ENCODE measurements at regions not wholly inside any gene's neighbourhood (a gene's known extent, or its start where the extent isn't known, plus 50 kb on each side); places are given as distances from the start of the nearest gene placed in this dataset.

DNA sequence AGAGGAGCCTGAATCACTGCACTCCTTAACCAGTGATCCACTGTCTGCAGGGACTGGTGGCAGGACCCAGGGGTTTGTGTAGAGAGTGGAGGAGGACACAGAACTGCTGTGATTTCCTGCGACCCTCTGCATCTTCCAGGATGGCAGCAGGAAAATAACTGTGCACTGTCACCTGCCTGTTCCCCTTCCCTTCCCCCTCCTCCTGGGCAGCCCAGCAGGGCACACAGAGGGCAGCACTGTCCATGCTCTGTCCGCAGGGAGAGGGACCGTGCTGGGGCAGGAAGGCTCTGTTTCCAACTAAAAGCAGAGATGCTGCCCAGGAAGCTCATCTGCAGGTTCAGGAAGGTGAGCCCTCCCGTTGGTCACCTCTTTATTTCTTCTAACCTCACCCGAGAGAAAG is 168.7 kb downstream of the ZBTB18 start:
- no peaks in the 10 kb centered on the region for H3K27me3 ChIP-seq (ENCODE audit: insufficient read depth, poor library complexity, severe bottlenecking)
- TF ChIP-seq, protein P1, sequence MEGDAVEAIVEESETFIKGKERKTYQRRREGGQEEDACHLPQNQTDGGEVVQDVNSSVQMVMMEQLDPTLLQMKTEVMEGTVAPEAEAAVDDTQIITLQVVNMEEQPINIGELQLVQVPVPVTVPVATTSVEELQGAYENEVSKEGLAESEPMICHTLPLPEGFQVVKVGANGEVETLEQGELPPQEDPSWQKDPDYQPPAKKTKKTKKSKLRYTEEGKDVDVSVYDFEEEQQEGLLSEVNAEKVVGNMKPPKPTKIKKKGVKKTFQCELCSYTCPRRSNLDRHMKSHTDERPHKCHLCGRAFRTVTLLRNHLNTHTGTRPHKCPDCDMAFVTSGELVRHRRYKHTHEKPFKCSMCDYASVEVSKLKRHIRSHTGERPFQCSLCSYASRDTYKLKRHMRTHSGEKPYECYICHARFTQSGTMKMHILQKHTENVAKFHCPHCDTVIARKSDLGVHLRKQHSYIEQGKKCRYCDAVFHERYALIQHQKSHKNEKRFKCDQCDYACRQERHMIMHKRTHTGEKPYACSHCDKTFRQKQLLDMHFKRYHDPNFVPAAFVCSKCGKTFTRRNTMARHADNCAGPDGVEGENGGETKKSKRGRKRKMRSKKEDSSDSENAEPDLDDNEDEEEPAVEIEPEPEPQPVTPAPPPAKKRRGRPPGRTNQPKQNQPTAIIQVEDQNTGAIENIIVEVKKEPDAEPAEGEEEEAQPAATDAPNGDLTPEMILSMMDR (IDR thresholded peaks at IDR 0.05; ENCODE audit: insufficient read depth, low read length), result no peak
- TF ChIP-seq SPI1 (IDR thresholded peaks at IDR 0.05; ENCODE audit: borderline replicate concordance, low read depth), result no peak
- TF ChIP-seq, protein P2, sequence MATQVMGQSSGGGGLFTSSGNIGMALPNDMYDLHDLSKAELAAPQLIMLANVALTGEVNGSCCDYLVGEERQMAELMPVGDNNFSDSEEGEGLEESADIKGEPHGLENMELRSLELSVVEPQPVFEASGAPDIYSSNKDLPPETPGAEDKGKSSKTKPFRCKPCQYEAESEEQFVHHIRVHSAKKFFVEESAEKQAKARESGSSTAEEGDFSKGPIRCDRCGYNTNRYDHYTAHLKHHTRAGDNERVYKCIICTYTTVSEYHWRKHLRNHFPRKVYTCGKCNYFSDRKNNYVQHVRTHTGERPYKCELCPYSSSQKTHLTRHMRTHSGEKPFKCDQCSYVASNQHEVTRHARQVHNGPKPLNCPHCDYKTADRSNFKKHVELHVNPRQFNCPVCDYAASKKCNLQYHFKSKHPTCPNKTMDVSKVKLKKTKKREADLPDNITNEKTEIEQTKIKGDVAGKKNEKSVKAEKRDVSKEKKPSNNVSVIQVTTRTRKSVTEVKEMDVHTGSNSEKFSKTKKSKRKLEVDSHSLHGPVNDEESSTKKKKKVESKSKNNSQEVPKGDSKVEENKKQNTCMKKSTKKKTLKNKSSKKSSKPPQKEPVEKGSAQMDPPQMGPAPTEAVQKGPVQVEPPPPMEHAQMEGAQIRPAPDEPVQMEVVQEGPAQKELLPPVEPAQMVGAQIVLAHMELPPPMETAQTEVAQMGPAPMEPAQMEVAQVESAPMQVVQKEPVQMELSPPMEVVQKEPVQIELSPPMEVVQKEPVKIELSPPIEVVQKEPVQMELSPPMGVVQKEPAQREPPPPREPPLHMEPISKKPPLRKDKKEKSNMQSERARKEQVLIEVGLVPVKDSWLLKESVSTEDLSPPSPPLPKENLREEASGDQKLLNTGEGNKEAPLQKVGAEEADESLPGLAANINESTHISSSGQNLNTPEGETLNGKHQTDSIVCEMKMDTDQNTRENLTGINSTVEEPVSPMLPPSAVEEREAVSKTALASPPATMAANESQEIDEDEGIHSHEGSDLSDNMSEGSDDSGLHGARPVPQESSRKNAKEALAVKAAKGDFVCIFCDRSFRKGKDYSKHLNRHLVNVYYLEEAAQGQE (IDR thresholded peaks at IDR 0.05; ENCODE audit: insufficient replicate concordance, low read depth), result no peak
- no peak for TF ChIP-seq POLR2AphosphoS5 (IDR thresholded peaks at IDR 0.05; ENCODE audit: low read depth)
- TF ChIP-seq GABPA (IDR thresholded peaks at IDR 0.05; ENCODE audit: low read depth), result no peak
- no peak for DNase-seq (ENCODE audit: low read depth in 1 of 2, low spot score in 1 of 2)

DNA sequence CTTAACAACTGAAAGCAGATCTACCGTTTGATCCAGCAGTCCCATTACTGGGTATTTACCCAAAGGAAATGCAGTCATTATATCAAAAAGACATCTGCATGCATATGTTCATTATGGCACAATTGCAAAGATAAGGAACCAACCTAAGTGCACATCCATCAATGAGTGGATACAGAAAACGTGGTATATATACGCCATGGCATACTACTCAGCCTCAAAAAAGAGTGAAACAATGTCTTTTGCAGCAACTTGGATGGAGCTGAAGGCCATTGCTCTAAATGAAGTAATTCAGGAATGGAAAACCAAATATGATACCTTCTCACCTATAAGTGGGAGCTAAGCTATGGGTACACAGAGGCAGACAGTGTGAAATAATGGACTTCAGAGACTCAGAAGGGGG is 169.3 kb downstream of the ZBTB18 start:
- Histone ChIP-seq H3K4me3 (replicated peaks; ENCODE audit: insufficient read depth, low read length) (no peak overlapping the region), H3K27ac (replicated peaks) (no peak overlapping the region), H3K27me3 (ENCODE audit: insufficient read depth, poor library complexity, severe bottlenecking) (no peaks in the 10 kb centered on the region)
- no peak for DNase-seq (ENCODE audit: low read depth in 1 of 2, low spot score in 1 of 2)
- no peak for TF ChIP-seq SPI1 (IDR thresholded peaks at IDR 0.05; ENCODE audit: borderline replicate concordance, low read depth)
- TF ChIP-seq, protein P2 (IDR thresholded peaks at IDR 0.05; ENCODE audit: insufficient replicate concordance, low read depth), result no peak
- TF ChIP-seq, protein P1 (IDR thresholded peaks at IDR 0.05; ENCODE audit: insufficient read depth, low read length), result no peak
- TF ChIP-seq POLR2AphosphoS5 (IDR thresholded peaks at IDR 0.05; ENCODE audit: low read depth), result no peak
- no peak for TF ChIP-seq GABPA (IDR thresholded peaks at IDR 0.05; ENCODE audit: low read depth)

More for the DNA sequence above, 168.7 kb downstream of the ZBTB18 start:
- Histone ChIP-seq H3K4me3 (replicated peaks; ENCODE audit: insufficient read depth, low read length) (no peak overlapping the region), H3K27ac (replicated peaks) (no peak overlapping the region)

DNA sequence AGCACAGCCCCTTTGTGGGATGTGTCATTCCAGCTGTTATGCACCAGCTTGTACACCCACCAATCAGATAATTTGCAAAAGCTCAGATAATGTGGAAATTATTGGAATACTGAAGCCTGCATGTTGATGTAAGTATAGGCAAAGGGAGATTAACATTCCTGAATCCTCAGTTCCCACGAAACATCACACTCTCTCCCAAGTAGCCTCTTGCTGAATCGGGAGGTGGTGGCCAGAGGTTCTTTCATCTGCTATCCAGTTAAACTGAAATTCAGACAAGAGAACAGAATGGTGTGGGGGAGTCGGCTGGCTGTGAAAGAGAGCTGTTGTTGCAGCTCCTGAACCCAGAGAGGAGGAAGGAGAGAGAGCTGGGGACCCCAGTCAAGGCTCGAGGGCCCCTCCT is 170.9 kb downstream of the ZBTB18 start:
- Histone ChIP-seq H3K27ac (replicated peaks) (no peak overlapping the region), H3K4me3 (replicated peaks; ENCODE audit: insufficient read depth, low read length) (no peak overlapping the region), H3K27me3 (ENCODE audit: insufficient read depth, poor library complexity, severe bottlenecking) (no peaks in the 10 kb centered on the region)
- DNase-seq (ENCODE audit: low read depth in 1 of 2, low spot score in 1 of 2), result no peak
- no peak for TF ChIP-seq POLR2AphosphoS5 (IDR thresholded peaks at IDR 0.05; ENCODE audit: low read depth)
- TF ChIP-seq, protein P1 (IDR thresholded peaks at IDR 0.05; ENCODE audit: insufficient read depth, low read length), result no peak
- TF ChIP-seq, protein P2 (IDR thresholded peaks at IDR 0.05; ENCODE audit: insufficient replicate concordance, low read depth), result no peak
- TF ChIP-seq SPI1 (IDR thresholded peaks at IDR 0.05; ENCODE audit: borderline replicate concordance, low read depth), result no peak
- no peak for TF ChIP-seq GABPA (IDR thresholded peaks at IDR 0.05; ENCODE audit: low read depth)
